HG03039 (cell line): ENCODE measurements at regions not wholly inside any gene's neighbourhood (a gene's known extent, or its start where the extent isn't known, plus 50 kb on each side); places are given as distances from the start of the nearest gene placed in this dataset.

Experiments used
- ATAC-seq: cut with Tn5 transposase; IDR thresholded peaks from one replicate; pipeline ENCODE4 v1.9.1; 2021; ENCODE audit warnings: mild to moderate bottlenecking, moderate library complexity; ENCODE audit not compliant: unreplicated experiment

- ATAC-seq = no peak
These were observed 181.1 kb upstream of the SPEF2 start for GRCh38 chr5:35436400-35437057.

- no peak for ATAC-seq
These were observed 187.1 kb upstream of the SPEF2 start for GRCh38 chr5:35430381-35431162.

GRCh38 chr5:35420200-35420599 lies 189.9 kb upstream of the PRLR start:
- ATAC-seq = no peak

- no peak for ATAC-seq
These were observed 186.8 kb upstream of the PRLR start for GRCh38 chr5:35417040-35417439.

GRCh38 chr5:35416217-35416988 lies 186.1 kb upstream of the PRLR start:
- ATAC-seq = no peak

- no peak for ATAC-seq
These were observed 185.0 kb upstream of the PRLR start for GRCh38 chr5:35415309-35415708.

GRCh38 chr5:35409361-35409760 lies 179.1 kb upstream of the PRLR start:
- ATAC-seq = no peak

GRCh38 chr5:35408146-35408545 lies 177.9 kb upstream of the PRLR start:
- no peak for ATAC-seq

- ATAC-seq = no peak
These were observed 177.4 kb upstream of the PRLR start for GRCh38 chr5:35407697-35408096.

GRCh38 chr5:35405938-35406337 lies 175.7 kb upstream of the PRLR start:
- ATAC-seq = no peak

- no peak for ATAC-seq
These were observed 174.4 kb upstream of the PRLR start for GRCh38 chr5:35404701-35405100.

- no peak for ATAC-seq
These were observed 163.6 kb upstream of the PRLR start for GRCh38 chr5:35393901-35394300.

- no peak for ATAC-seq
These were observed 154.4 kb upstream of the PRLR start for GRCh38 chr5:35384658-35385057.

GRCh38 chr5:35383041-35383440 lies 152.8 kb upstream of the PRLR start:
- no peak for ATAC-seq

GRCh38 chr5:35377653-35378052 lies 147.4 kb upstream of the PRLR start:
- ATAC-seq = no peak

GRCh38 chr5:35374584-35374983 lies 144.3 kb upstream of the PRLR start:
- no peak for ATAC-seq

GRCh38 chr5:35373249-35373648 lies 143.0 kb upstream of the PRLR start:
- no peak for ATAC-seq

GRCh38 chr5:35372482-35372881 lies 142.2 kb upstream of the PRLR start:
- ATAC-seq = no peak

GRCh38 chr5:35371951-35372426 lies 141.7 kb upstream of the PRLR start:
- ATAC-seq = no peak

GRCh38 chr5:35370871-35371270 lies 140.6 kb upstream of the PRLR start:
- no peak for ATAC-seq

- no peak for ATAC-seq
These were observed 139.9 kb upstream of the PRLR start for GRCh38 chr5:35369965-35370790.
